Stimulated activated CD8-positive, alpha-beta memory T cell treated with anti-CD3 and anti-CD28 coated beads, Interleukin-4, amount 100 ng/mL, for 24 hours (primary cell): ENCODE measurements at regions not wholly inside any gene's neighbourhood (a gene's known extent, or its start where the extent isn't known, plus 50 kb on each side); places are given as distances from the start of the nearest gene placed in this dataset.
"Not testable (repeated sequence)": the region's sequence is repeated elsewhere in the genome, so short reads cannot be mapped to it uniquely, and the experiment has no call there.

Experiments used
- DNase-seq: peaks from one replicate; pipeline ENCODE4 v3.0.0-alpha.2; 2020; ENCODE audit warnings: low read depth

DNA sequence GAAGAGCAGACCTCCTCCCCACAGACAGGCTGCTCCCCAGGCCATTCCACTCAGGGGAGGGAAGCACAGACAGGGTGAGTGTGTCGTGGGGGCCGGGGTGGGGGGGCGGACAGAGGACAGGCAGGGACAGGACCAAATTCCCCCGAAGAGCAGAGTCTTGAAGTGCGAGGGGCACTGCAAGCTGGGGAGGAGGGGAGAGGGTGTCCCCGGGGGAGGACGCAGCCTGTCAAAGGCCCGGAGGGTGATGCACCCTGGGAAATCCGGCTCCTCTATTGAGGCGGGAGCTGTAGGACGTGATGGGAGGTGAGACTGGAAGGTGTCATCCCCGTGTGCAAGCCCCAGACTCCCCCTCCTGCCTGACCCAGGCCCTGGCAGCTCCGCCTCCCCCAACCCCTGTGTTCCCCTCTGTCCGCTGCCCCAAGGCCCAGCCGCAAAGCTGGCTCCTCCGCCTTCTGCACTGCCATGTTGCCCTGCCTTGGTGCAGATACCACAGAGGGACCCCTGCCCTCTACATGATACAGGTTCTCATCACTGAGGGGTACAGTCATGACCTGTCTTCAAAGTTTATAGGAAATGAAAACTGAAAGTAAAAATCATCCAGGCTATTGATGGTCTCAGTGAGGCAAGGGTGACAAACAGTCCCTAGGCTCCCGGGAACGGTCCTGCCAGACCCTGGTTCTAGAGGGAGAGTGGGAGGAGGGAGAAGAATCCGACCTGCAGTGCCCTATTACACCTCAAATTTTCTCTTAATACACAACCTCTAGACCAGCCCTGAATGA is 76.3 kb upstream of the IQSEC1 start:
- DNase-seq, result no peak

DNA sequence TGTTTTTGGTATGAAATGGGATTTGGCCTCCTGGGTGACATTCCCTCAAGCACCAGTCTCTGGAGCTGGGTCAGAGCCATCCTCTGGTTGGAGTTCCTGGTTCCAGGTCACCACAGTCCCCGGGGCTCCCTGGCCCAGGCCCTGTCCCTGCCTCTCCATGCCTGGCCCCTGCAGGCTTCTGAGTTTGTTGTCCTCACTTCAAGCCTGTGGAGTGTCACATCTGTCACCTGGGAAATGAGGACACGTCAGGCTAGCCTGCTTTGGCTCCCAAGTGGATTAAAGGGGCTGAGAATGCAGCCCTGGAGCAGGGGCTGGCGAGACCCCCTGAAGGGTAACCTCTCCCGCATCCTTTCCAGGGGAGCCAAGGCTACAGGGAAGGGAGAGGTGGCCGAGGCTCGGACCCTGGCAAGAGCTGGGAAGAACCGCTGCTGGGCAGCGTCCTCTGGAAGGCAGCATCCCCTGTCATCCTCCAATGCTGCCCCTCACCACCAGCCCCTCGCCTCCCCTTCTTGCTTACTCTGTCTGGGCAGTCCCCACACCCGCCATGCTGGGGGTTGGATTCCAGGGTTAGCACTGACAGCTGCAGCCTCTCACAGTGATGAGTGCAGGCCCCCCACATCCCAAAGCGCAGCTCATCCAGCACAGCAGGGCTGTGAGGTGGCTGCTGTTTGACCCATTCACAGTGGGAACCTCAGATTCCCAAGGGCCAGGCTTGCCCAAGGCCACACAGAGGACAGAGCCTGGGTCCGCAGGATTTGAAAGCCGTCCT is 75.5 kb upstream of the IQSEC1 start:
- no peak for DNase-seq

- no peak for DNase-seq
Measured at GRCh38 chr3:13148126-13148525, 74.9 kb upstream of the IQSEC1 start.

DNA sequence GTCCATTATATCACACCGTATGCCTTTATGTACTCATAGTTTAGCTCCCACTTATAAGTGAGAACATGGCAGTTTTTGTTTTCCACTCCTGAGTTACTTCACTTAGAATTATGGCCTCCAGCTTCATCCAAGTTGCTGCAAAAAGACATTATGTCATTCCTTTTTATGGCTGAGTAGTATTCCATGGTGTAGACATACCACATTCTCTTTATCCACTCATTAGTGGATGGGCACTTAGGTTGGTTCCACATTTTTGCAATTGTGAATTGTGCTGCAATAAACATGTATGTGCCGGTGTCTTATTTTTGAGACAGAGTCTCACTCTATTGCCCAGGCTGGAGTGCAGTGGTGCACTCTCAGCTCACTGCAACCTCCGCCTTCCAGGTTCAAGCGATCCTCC is 74.1 kb upstream of the IQSEC1 start:
- DNase-seq, result no peak

DNA sequence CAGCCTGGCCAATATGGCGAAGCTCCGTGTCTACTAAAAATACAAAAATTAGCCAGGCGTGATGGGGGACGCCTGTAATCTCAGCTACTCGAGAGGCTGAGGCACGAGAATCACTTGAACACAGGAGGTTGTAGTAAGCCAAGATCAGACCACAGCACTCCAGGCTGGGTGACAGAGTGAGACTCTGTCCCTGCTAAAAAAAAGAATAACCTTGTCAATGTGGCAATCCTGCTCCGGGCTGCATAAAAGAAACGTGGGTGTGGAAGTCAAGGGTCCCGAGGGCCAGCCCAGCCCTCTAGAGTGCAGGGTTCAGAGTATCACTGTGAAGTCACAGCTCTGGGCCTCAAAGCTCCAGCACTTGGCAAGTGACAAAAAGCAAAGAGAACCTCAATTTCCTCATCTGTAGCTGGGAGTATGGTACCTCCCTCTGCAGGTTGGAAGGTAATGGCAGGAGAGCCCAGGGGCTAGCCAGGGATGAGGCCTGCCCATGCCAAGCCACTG is 73.5 kb upstream of the IQSEC1 start:
- DNase-seq, result no peak

- DNase-seq, result no peak
Measured at GRCh38 chr3:13145826-13146642, 72.8 kb upstream of the IQSEC1 start.

DNA sequence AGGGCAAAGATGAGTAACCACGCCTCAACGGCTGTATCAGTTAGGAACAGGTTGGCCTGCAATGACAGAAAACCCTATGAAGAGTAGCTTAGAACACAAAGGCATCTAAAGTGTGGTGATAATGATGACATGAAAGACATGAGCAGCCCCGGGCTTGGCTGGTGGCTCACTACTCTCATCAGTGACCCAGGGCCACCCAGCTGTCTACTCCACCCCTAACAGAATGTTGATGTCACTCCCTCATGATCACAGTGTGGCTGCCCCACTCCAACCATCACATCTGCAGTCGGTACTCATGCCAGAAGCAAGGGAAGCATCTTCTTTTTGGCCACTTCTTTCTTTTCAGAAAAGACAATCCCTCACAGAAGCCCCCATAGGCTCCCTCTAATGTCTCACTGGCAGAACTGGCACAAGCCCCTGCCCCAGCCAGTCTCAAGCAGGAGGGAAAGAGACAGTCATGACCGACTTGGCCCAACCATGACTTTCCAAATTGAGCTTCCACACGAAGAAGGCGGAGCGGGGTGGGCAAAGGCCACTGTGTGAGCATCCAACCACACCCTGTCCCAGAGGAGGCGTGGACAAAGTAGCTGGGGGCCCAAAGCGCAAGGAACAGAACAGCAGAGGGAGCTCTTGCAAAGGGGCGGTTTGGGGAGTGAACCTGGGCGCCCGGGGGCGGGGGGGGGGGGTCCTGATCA is 72.0 kb upstream of the IQSEC1 start:
- no peak for DNase-seq

DNA sequence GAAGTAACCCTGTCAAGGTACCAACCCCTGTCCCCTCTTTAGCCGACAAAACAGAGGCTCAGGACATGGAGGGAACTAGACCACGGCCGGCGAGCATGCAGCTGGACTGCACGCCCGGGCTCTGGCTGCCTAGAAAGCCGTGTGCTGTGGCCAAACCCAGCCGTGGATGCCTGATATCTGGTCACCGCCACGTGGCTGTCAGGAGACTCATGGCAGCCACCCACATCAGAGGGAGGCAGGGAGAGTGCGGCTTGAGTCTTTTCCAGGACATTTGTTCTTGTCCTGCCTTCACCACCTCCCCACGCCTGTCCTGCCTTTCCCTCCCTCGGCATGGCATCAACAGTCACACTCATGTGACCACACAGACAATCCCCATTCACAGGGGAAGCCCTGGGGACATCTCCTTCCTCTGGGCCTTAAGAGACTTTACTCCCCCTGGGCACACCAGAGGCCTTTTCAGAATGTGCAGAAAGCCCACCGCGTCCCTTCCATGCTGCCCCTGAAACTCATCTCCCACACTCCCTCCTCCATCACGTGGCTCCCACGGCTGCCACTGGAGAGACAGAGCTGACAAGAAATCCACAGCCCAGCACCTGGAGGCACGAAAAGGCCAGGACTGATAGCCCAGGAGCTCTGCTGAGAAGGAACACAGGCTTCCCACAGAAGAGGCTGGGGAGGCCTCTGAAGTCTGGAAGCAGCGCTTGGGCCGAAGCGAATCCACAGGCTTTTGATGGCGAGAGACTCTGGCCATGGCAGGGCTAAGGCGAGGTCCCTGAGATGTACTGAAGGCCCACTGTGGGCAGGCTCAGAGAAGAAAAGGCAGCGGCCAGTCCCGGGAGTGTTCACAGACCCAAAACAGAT is 71.2 kb upstream of the IQSEC1 start:
- DNase-seq, result no peak

- DNase-seq, result no peak
Measured at GRCh38 chr3:13143381-13144004, 70.3 kb upstream of the IQSEC1 start.

GRCh38 chr3:13142552-13143380 is 69.5 kb upstream of the IQSEC1 start:
- DNase-seq, result no peak

- no peak for DNase-seq
Measured at GRCh38 chr3:13141991-13142412, 68.8 kb upstream of the IQSEC1 start.

GRCh38 chr3:13141183-13141582 is 68.0 kb upstream of the IQSEC1 start:
- no peak for DNase-seq

DNA sequence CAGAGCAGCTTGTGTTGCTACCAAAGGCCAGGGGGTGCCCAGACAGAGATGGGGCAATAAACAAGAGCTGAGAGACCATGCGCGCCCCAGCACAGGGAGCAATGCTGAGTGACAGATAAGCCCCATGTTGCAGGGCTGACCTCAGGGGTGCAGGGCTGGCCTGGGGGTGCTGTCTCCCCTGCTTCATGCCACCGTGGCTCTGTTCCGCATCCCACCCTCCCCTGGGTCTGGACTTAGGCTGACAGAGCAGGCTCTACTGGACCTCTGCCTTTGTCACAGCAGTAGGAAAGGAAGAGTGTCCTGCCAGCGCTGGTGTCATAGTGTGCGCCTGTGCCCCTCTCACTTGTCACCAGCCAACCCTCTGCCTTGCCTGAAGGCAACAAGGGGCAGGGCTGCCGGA is 67.4 kb upstream of the IQSEC1 start:
- no peak for DNase-seq

DNA sequence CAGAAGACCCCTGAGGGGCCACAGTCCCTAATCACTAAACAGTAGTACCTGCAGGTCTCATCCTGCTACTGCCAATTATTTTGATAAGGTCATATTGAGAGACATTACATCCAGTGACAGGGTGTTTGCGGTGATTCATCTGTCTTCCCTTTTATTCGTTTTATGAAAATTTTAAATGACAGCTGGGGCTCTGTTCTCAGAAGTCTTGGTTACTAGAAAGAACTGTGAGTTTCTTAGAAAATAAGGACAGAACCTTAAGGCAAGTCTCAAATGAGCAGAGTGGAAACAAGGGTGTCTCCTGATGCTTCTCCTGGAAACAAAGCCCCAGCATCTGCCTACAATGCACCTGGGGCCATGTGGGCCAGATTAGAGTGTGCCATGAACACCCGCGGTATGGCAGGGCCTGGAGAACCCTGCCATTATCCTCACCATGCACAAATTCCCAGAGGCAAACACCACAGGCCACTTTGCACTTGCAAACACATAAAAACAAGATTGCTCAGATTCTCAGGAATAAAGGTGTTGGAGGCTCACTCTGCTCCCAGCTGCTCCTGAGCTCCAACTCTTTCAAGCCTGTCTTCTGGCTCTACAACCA is 66.3 kb upstream of the IQSEC1 start:
- DNase-seq, result no peak

- DNase-seq, result no peak
Measured at GRCh38 chr3:13138833-13139145, 65.6 kb upstream of the IQSEC1 start.

GRCh38 chr3:13137941-13138832 is 65.0 kb upstream of the IQSEC1 start:
- no peak for DNase-seq

DNA sequence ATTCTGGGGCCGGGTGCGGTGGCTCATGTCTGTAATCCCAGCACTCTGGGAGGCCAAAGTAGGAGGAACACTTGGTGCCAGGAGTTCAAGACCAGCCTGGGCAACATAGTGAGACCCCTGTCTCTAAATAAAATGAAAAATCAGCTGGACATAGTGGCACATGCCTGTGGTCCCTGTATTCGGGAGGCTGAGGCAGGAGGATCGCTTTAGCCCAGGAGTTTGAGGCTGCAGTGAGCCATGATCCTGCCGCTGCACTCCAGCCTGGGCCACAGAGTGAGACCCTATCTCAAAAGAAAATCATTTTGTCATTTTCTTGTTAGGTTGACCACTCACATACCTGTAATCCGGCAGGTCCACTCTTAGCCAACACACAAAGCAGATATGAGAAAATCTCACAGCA is 63.6 kb upstream of the IQSEC1 start:
- not testable (repeated sequence) for DNase-seq

GRCh38 chr3:13136426-13136825 is 63.2 kb upstream of the IQSEC1 start:
- no peak for DNase-seq
